GM12874 (cell line): ENCODE measurements at regions not wholly inside any gene's neighbourhood (a gene's known extent, or its start where the extent isn't known, plus 50 kb on each side); places are given as distances from the start of the nearest gene placed in this dataset.

ENCODE experiments used
- TF ChIP-seq, protein P1 (sequence below): IDR thresholded peaks from 2 replicates; pipeline ENCODE4 v1.5.1; 2011; ENCODE audit warnings: low read depth, mild to moderate bottlenecking, control low read depth, low read length, moderate library complexity; ENCODE audit not compliant: insufficient read depth

DNA sequence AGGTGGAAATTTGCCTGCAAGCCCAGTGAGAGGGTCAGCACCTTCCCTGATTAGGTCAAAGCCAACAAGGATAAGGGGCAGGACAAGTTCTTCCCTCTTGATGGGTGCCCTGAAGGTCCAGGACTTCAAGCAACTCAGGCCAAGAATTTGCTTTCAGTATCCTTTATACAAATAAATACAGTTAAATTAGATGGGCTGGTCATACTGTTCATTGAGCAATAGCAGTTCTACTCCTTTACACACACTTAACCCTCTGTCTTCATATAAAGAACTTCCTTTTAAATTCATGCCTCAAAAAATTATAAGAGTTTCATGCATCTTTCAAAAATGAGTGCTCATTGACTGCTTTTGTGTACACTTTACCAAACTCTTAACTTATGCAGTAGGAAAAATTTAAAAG lies 392.0 kb downstream of the SPRY1 start:
- TF ChIP-seq, protein P1, sequence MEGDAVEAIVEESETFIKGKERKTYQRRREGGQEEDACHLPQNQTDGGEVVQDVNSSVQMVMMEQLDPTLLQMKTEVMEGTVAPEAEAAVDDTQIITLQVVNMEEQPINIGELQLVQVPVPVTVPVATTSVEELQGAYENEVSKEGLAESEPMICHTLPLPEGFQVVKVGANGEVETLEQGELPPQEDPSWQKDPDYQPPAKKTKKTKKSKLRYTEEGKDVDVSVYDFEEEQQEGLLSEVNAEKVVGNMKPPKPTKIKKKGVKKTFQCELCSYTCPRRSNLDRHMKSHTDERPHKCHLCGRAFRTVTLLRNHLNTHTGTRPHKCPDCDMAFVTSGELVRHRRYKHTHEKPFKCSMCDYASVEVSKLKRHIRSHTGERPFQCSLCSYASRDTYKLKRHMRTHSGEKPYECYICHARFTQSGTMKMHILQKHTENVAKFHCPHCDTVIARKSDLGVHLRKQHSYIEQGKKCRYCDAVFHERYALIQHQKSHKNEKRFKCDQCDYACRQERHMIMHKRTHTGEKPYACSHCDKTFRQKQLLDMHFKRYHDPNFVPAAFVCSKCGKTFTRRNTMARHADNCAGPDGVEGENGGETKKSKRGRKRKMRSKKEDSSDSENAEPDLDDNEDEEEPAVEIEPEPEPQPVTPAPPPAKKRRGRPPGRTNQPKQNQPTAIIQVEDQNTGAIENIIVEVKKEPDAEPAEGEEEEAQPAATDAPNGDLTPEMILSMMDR: no peak

DNA sequence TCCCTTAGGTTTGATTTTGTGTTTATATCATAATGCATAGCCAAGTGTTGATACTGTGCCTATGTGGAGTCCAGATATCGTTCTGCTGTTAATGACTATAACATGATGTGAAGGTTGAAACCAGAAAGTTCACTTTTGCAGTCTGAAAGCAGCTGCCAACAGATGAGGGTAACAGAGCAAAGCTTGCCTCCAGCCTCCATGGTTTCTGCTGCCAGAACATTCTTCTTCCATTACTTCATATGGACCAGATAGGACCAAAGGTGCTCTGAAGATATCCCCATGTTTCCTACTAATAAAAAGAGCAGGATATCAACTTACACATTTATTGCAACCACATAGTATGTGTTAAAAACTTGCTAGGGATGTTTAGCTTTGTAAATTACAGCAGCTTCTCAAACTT lies 394.1 kb downstream of the SPRY1 start:
- TF ChIP-seq, protein P1: no peak

DNA sequence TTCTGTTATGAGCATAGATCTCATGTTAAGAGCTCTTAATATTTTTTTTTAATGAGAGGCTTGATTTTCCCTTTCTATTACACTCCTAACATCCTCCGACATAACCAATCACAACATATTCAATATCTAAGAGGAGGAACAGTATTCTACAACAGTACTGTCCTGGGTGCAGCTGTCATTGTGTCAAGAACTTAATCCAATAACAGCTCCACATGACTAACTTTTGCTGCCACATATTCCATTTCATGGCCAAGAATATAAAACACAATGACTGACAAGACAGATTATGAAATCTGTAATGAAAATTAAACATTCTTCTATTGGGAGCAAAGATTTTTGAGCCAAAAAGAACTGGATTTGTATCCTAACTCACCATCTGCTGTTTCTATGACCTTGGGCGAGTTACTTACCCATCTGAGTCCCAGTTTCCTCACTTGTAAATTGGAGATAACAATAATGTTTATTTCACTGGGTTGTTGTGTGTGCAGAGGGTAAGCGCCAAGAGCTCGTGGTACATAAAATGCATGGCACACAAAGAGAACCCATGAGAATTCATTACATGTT lies 405.6 kb downstream of the SPRY1 start:
- TF ChIP-seq, protein P1: no peak

DNA sequence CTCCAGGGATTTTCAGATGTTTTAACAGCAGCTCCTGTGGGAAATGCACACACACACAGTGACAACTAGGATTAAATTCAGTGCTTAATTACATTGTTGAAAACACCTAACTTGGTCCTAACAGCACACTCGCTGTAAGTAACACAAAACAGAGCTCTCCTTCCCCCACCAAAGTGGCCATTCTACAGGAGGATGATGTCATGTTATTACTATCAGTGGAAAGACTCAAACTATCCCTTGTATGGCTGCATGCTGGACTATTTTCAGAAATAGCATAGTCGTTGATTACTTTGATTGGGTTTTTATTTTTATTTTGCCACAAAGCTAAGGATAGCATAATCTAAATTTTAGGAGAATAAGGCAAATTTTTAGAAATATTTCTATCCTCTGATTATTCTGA lies 406.3 kb downstream of the SPRY1 start:
- TF ChIP-seq, protein P1: no peak

DNA sequence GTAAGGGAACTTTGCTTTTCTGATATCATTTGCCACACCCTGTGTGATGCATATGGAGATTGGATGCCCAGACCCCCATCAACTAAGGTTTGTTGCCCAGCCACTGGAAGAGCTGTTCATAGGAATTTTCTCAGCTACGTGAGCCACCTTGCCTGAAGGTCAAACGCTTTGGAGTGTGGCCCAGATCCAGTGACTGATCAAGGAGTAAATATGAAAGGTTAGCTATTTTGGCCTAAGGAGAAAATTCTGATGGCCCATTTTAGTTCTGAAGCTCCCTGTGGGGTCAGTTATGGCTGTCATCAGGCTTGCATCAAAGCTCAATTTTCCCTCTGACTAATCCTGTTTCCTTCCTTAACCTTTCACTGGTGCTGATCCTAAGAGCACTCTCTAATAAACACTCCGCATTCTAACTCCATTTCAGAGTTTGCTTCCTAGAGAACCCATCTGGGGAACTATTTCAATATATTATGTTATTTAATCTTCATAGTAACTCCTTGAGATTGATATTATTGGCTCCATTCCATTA lies 407.7 kb downstream of the SPRY1 start:
- TF ChIP-seq, protein P1: no peak

DNA sequence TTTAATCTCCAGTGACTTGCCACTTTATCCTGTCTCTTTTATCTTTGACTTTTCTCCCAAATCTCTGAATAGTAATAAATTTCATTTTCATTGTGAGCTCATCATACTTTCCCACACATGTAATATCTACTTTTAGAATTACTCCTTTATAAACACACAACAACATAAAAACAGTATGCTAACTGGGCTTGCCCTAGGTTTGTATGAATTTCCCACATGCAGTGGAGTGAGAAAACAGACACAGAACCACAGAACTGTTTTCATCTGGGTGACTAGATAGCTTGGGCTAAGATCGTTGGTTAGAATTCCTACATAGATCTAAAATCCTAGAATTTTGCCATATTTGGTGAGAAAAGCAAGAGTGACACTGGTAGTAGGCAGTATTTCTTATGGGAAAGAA lies 409.5 kb downstream of the SPRY1 start:
- TF ChIP-seq, protein P1: no peak

DNA sequence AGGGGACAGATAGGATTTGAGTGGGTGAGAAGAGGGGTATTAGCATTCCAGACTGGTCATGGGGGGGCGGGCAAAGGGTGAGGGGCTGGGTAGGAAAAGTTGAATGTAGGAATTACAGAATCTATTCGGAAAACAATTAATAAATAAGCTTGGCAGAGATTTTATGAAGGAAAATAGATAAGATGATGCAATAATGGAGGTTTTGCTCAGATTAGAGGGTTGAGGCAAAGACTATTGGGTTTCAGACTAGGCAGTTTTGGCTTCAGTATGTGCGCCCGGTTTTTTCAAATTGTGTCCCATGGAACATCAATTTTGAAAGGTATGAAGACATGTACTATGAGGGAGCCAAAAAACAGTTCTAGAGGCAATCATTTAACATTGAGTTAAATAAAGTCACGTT lies 410.6 kb downstream of the SPRY1 start:
- TF ChIP-seq, protein P1: no peak
